B cell (primary cell): ENCODE measurements at regions not wholly inside any gene's neighbourhood (a gene's known extent, or its start where the extent isn't known, plus 50 kb on each side); places are given as distances from the start of the nearest gene placed in this dataset.

Source experiments
- ATAC-seq: fragments of 200-7000 bp; cut with Tn5 transposase; one replicate; pipeline ENCODE4 v1.10.0; 2021; ENCODE audit warnings: low read depth, mild to moderate bottlenecking, moderate number of reproducible peaks, moderate library complexity
- CTCF ChIA-PET: fragments of 350-600 bp; sonication (Branson Sonifier 250); formaldehyde crosslinking; loops from one replicate; lab custom pipeline; 2021; ENCODE audit warnings: antibody characterized with exemption, inconsistent platforms; lab: Charles Lee
- POLR2A ChIA-PET: fragments of 350-600 bp; sonication (Branson Sonifier 250); formaldehyde crosslinking; loops from one replicate; lab custom pipeline; 2021; ENCODE audit warnings: antibody characterized with exemption; lab: Charles Lee
- DNase-seq: peaks from one replicate; pipeline ENCODE4 v3.0.0; 2013
- H2AFZ ChIP-seq: 2 replicates; pipeline ENCODE4 v1.6.1; 2012; ENCODE audit warnings: mild to moderate bottlenecking, low read depth, low read length; ENCODE audit not compliant: insufficient read depth, poor library complexity, severe bottlenecking
- H3K27ac ChIP-seq, 2 donors: 1 replicate in 1 of 2; 2 replicates in 1 of 2; pipeline ENCODE4 v1.5.1; 2012 to 2013; ENCODE audit warnings: low read length in 2 of 2, mild to moderate bottlenecking in 2 of 2, moderate library complexity in 1 of 2
- H3K27me3 ChIP-seq, 4 experiments: fragments of 200-600 bp in 1 of 4; sonication (generic) in 1 of 4; replicated peaks in 1 of 4; 1 replicate in 2 of 4; 2 replicates in 2 of 4; pipeline versions ENCODE4 v1.6.1 to v1.7.0; 2013 to 2016; ENCODE audit warnings: low read length in 3 of 4, mild to moderate bottlenecking in 2 of 4, mixed read lengths in 1 of 4, moderate library complexity in 1 of 4; ENCODE audit not compliant: insufficient read depth in 4 of 4, control insufficient read depth in 3 of 4; ENCODE audit errors: control extremely low read depth in 1 of 4
- H3K36me3 ChIP-seq, 2 experiments: replicated peaks in 1 of 2; 1 replicate in 1 of 2; 2 replicates in 1 of 2; pipeline versions ENCODE4 v1.6.1 to v1.7.1; 2013; ENCODE audit warnings: low read length in 1 of 2; ENCODE audit not compliant: insufficient read depth in 2 of 2, control insufficient read depth in 1 of 2; ENCODE audit errors: control extremely low read depth in 1 of 2, extremely low read depth in 1 of 2
- H3K4me1 ChIP-seq, 2 donors: fragments of 200-600 bp in 1 of 2; sonication (generic) in 1 of 2; 1 replicate in 1 of 2; 2 replicates in 1 of 2; pipeline versions ENCODE4 v1.5.1 to v1.6.1; 2013 to 2017; ENCODE audit warnings: low read length in 2 of 2; ENCODE audit not compliant: control insufficient read depth in 2 of 2, insufficient read depth in 2 of 2
- H3K4me2 ChIP-seq: replicated peaks from 2 replicates; pipeline ENCODE3; 2012; ENCODE audit warnings: mild to moderate bottlenecking, low read depth, low read length; ENCODE audit not compliant: poor library complexity, severe bottlenecking
- H3K4me3 ChIP-seq, 5 experiments: fragments of 200-600 bp in 1 of 5; sonication (generic) in 1 of 5; 1 replicate in 3 of 5; 2 replicates in 2 of 5; pipeline versions ENCODE4 v1.5.1 to v1.7.0; 2011 to 2016; ENCODE audit warnings: low read length in 4 of 5, mild to moderate bottlenecking in 4 of 5, low read depth in 2 of 5, control low read depth in 1 of 5, moderate library complexity in 1 of 5; ENCODE audit not compliant: insufficient read depth in 1 of 5; ENCODE audit errors: control extremely low read depth in 1 of 5, extremely low read depth in 1 of 5
- H3K79me2 ChIP-seq: fragments of 200-600 bp; sonication (generic); one replicate; pipeline ENCODE4 v1.6.0; 2016; ENCODE audit warnings: low read length; ENCODE audit not compliant: control insufficient read depth, insufficient read depth
- H3K9ac ChIP-seq: fragments of 200-600 bp; sonication (generic); 2 replicates; pipeline ENCODE4 v1.6.1; 2017; ENCODE audit warnings: mild to moderate bottlenecking, low read length, moderate library complexity
- H3K9me3 ChIP-seq, 3 donors: one replicate each; pipeline versions ENCODE4 v1.6.1 to v1.7.1; 2013; ENCODE audit warnings: low read length in 2 of 3; ENCODE audit not compliant: control insufficient read depth in 2 of 3, insufficient read depth in 1 of 3; ENCODE audit errors: control extremely low read depth in 1 of 3
- H4K20me1 ChIP-seq: 2 replicates; pipeline ENCODE4 v1.6.0; 2012; ENCODE audit warnings: mild to moderate bottlenecking, low read length; ENCODE audit not compliant: insufficient read depth, control insufficient read depth, poor library complexity, severe bottlenecking
- H3K27ac Mint-ChIP-seq: one replicate; pipeline ENCODE4 v1.8.0; 2021; ENCODE audit warnings: mixed read lengths
- H3K27me3 Mint-ChIP-seq: one replicate; pipeline ENCODE4 v1.8.0; 2021; ENCODE audit warnings: mixed read lengths
- H3K4me1 Mint-ChIP-seq: one replicate; pipeline ENCODE4 v1.8.0; 2021; ENCODE audit warnings: mixed read lengths
- H3K4me3 Mint-ChIP-seq: one replicate; pipeline ENCODE4 v1.8.0; 2021; ENCODE audit warnings: mixed read lengths
- H3K9me3 Mint-ChIP-seq: one replicate; pipeline ENCODE4 v1.8.0; 2022; ENCODE audit warnings: mixed read lengths; ENCODE audit not compliant: insufficient read depth
- CTCF ChIP-seq: fragments of 200-600 bp; IDR thresholded peaks from one replicate; pipeline ENCODE4 v1.8.0; 2022; ENCODE audit warnings: antibody characterized with exemption, mild to moderate bottlenecking
- EZH2 ChIP-seq: IDR thresholded peaks from 2 replicates; pipeline ENCODE4 v1.6.1; 2012; ENCODE audit warnings: borderline replicate concordance, low read depth, mild to moderate bottlenecking, moderate library complexity, low read length; ENCODE audit not compliant: insufficient read depth, poor library complexity, severe bottlenecking
- WGBS: methylation state at CpG from one replicate; pipeline ENCODE4 v1.1.5; 2013; ENCODE audit warnings: missing lambda C conversion rate; ENCODE audit not compliant: insufficient coverage; 5-methylcytosine and 5-hydroxymethylcytosine counted together
- intact Hi-C: fragments of 100-400 bp; cut with micrococcal nuclease; formaldehyde crosslinking; loops from one replicate; pipeline ENCODE4 v1.10.0; 2022

- DNase-seq (no peak), ATAC-seq (no peak)
- Mint-ChIP-seq H3K27me3 (no peaks in the 10 kb centered on the region), H3K4me3 (no peak overlapping the region), H3K27ac (no peak overlapping the region), H3K9me3 (no peaks in the 10 kb centered on the region), H3K4me1 (no peaks in the 10 kb centered on the region)
- H3K27ac ChIP-seq: no peak overlapping the region
- no peak overlapping the region for H3K4me2 ChIP-seq
- no peak overlapping the region for H3K4me3 ChIP-seq
- no peaks in the 10 kb centered on the region for H3K27me3 ChIP-seq
- WGBS: no CpG with 5 or more reads among the region's 2 CpGs
- no peaks in the 10 kb centered on the region for H3K36me3 ChIP-seq
- no peaks in the 10 kb centered on the region for H4K20me1 ChIP-seq
- no peak overlapping the region for H2AFZ ChIP-seq
- no peak overlapping the region for H3K9ac ChIP-seq
- TF ChIP-seq EZH2: no peak
- no peak for TF ChIP-seq CTCF
- no peaks in the 10 kb centered on the region for H3K79me2 ChIP-seq
- H3K9me3 ChIP-seq: no peaks in the 10 kb centered on the region
- intact Hi-C loops: no loop called here
- ChIA-PET POLR2A (no interaction called here), CTCF (no interaction called here)
- no peaks in the 10 kb centered on the region for H3K4me1 ChIP-seq
Observed at GRCh38 chr1:219277304-219278105, 103.8 kb downstream of the LYPLAL1 start.

DNA sequence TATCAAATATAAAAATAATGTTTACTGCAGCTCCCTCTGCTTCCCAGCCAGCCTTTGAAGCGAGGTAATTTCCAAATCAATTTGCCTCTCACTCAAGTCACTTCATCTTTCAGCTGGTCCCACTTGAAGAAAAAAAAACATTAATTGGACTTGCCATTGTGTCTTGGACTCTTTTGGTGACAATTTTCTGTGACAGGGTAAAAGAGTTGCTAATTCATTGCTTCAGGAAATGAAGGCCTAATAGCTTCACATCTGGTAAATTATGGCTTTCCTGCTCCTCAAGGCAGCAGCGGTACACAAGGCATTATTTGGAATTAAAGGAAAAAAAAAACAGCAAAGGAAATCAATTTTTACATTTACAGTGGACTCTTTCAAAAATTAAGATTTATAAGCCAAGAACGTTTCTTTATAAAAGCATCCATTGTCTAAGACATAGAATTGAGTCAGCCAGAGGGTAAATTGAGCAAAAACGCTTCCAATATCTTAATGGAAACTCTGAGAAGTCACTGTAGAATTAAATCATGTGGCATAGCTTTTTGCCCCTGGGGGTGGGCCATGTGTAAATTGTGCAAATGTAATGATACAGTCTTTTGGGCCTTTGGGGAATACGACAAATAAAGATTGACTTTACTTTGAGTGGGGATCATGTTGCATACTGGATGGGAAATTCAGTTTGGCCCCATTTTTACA lies 102.5 kb downstream of the LYPLAL1 start:
- H3K36me3 ChIP-seq: no peaks in the 10 kb centered on the region
- intact Hi-C loops: no loop called here
- Mint-ChIP-seq H3K27me3 (no peaks in the 10 kb centered on the region), H3K9me3 (no peaks in the 10 kb centered on the region), H3K4me3 (no peak overlapping the region), H3K4me1 (no peaks in the 10 kb centered on the region), H3K27ac (no peak overlapping the region)
- POLR2A ChIA-PET: no interaction called here
- H3K4me1 ChIP-seq: no peaks in the 10 kb centered on the region
- DNase-seq (no peak), ATAC-seq (no peak)
- H4K20me1 ChIP-seq: no peaks in the 10 kb centered on the region
- H3K4me3 ChIP-seq: no peak overlapping the region
- CTCF ChIA-PET: no interaction called here
- no peaks in the 10 kb centered on the region for H3K27me3 ChIP-seq
- no peak overlapping the region for H3K27ac ChIP-seq
- H3K79me2 ChIP-seq: no peaks in the 10 kb centered on the region
- H3K9ac ChIP-seq: no peak overlapping the region
- H2AFZ ChIP-seq: no peak overlapping the region
- no peak for TF ChIP-seq EZH2
- no peak for TF ChIP-seq CTCF
- H3K4me2 ChIP-seq: no peak overlapping the region
- H3K9me3 ChIP-seq: no peaks in the 10 kb centered on the region
- 92% methylated on average over 2 of the region's 5 CpGs for WGBS
